ENCODE measurements at regions not wholly inside any gene's neighbourhood (a gene's known extent, or its start where the extent isn't known, plus 50 kb on each side); places are given as distances from the start of the nearest gene placed in this dataset.
"Not testable (repeated sequence)": the region's sequence is repeated elsewhere in the genome, so short reads cannot be mapped to it uniquely, and the experiment has no call there.

DNA sequence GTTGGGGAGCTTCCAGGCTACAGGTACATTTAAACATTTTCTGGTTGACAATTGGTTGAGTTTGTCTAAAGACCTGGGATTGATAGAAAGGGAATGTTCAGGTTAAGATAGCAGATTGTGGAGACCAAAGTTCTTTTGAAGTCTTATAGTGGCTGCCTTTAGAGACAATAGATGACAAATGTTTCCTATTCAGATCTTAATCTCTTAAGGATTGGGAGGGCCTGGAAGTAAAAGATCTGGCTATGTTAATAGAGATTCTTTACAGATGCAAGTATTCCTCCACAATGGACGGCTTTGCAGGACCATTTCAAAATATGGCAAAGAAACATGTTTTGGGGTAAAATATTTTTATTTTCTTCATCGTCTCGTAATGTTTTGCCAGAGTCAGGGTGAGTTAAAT lies 128.7 kb upstream of the TSC22D1 start:
- DNase-seq (ENCODE audit: low read depth) = not testable (repeated sequence)

DNA sequence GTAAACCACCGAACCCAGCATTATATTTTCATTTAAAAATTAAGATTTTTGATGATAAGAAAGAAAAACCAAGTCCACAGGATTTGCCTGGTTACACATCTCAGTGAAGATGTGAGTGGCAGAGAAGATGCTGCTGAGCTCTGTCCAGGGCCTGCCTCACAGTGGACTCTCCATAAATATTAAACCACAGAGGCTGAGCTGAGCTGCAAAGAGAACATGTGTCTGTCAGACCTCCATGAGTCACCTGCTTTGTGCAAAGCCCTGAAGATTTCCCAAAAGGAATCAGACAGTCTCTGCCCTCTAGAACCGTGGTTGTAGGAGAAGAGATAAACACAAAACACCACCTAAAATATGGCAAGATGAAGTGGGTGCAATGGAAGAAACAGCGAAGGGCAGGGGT lies 127.2 kb upstream of the TSC22D1 start:
- DNase-seq (ENCODE audit: low read depth) = peak; percentile 55

DNA sequence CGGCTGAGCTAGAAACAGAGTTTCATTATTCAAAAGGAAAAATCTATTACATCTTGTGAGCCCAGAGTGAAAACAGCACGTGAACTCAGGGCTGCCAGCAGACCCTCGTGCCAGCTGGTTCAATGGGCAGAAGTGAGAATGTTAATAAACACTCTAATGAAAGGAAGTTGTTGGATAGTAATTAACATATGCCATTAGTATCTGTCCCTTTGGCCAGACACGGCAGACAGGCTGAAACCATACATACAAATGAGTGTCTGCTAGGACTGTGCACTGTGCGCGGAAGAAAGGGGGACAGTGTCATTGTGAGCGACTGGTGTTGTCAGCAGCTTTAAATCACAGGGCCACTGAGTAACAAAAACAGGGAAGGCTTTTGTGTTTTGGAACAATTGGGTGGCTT lies 121.9 kb upstream of the TSC22D1 start:
- DNase-seq (ENCODE audit: low read depth) = no peak

DNA sequence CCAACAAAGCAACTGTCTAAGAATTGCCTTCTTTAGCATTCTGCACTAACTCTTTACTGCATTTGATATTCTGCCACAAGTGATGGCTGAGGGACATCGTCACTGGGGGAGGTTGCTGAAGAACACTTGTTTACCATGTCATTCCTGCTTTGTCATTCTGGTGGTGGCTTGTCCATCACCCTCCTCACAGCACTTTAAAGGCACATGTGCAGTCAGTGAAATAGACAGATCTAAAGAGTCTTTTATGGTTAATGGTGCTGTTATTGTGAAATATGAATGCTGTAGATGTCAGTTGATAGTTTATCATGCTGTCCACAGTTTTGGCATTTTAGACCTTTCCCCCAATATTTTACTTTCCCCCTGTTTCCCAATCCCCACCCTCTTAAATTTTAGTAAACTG lies 120.9 kb upstream of the TSC22D1 start:
- no peak for DNase-seq (ENCODE audit: low read depth)

DNA sequence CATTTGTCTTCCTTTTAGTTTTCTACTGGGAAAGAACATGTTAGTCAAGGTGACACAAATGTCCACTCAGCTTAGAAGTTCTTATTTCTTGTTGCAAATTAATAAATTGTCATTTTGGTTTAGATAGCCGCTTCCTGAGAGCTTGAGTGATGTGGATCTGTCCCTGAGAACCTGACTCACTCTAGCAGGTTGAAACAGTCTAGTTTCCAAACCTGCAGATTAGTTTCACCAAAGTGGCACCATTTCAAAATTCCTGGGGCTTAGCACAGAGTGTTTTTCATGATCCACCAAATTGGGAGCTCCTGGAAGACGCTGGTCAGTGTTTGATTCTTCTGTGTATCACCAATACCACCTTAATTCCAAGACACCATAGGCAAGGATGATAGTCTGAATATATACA lies 119.4 kb upstream of the TSC22D1 start:
- no peak for DNase-seq (ENCODE audit: low read depth)

DNA sequence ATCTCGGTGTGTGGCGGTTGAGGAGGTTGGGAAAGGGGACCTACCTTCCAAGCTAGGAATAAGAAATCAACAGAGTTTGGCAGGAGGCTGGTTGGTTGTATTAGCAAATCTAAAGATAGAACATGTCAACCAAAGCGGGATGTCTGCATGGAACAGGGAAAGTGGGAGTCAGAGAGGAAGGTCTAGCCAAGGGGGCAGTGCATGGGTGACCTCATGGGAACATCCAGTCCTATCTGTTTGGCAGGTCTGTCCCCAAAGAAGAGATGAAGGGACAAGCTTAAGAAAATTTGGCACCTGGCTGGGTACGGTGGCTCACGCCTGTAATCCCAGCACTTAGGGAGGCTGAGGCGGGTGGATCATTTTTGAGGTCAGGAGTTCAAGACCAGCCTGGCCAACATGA lies 118.7 kb upstream of the TSC22D1 start:
- DNase-seq (ENCODE audit: low read depth) = no peak

DNA sequence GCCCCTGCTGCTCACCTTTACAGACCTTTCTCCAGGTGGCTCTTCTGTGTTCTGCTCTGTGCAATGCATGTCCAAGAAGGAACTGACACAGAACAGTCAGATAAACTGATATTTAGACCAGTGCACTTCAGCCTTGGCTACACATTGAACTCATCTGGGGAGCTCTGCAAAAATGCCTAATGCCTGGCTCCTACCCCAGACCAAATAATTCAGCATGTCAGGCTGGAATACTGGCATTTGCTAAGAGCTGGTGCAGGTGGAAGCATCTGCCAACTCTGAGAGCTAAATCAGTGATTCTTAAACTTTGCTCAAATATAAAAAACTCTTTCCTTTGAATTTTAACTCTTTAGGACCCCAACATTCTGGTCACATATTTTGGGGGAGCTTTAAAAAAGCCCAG lies 118.2 kb upstream of the TSC22D1 start:
- no peak for DNase-seq (ENCODE audit: low read depth)

DNA sequence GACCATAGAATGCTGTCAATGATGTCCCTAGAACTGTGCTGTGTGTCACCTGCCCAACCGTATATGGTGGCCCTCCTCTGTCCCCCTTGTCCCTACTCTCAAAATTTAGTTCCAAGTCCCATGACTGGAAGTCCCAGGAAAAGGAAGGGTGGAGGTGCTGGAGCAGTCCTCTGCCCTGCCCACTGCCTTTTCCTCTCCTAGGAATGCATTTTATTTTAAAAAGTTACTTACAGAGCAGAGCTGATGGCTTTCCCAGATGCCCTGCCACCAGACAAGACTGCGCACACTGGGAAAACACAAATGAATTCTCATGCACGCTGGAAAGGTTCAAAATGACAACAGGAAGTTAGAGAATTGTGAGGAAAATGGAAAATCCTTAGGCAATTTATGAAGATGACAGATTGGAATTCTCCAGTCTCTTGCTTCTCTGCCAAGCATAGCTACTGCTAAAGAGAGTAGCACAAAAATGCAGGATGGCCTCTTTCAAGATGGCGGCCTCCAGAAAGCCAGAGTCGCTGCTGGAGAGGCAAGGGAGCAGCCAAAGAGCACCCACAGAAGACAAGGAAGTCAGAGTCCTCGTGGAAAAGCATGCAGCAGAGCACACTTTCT lies 117.1 kb upstream of the TSC22D1 start:
- DNase-seq (ENCODE audit: low read depth) = no peak

DNA sequence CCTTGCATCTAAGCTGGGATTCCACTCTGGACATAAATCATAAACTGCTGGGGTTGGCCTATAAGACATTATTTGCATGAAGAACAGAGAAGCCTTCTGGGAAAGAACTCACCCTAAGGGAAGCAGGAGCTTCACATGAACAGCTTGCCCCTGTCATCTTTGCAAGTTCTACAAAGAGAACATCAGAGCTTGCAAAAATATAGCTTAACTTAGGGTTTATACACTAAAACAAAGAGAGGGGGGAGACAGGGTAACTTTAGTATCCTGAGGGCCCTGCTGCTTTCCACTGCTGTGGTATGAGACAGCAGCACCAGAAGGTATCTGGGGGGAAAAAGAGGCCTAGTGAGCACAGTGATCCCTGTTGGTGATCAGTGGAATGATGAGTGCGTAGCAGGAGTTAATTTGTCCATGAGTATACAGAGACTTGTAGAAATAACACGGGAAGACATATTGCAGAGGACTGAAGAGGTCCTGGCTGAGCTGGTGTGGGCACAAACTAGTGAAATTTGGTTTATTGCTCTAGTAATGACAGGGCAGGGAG lies 116.1 kb upstream of the TSC22D1 start:
- DNase-seq (ENCODE audit: low read depth) = no peak

DNA sequence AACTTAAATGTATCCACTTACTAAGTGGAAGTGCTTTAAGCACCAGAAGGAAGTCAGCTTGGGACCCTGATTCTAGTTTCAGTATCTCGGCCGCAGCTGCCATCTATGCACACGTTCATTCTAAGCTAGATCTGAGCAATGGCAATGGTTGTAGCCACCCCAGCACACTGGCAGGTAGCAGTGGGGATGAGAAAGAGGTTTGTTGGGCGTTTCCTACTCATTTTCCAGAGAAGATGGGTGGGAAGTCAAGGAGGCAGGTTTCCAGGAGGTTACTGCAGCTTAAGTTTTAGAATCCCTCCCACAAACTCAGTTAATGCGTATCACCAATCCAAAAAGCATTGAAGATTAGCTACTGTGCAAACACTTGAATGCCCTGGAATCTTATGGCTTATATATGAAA lies 114.2 kb upstream of the TSC22D1 start:
- no peak for DNase-seq (ENCODE audit: low read depth)

DNA sequence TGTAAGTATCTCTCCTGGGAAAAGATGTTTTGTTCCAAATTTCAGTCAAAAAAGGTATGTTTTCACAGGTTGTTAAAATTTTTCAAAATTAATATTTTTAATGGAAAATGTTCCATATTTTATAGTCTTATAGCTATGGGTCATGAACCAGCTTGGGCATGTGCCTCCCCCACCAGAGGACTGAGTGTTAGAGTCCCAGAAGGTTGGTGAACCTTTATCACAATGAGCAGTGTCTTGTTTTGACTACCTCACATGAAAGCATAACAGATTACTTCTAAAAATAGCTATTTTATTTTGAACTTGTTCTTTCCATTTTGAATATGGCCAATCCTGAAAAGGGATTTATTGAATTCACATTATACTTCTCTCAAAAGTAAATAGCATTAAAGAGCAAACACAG lies 112.5 kb upstream of the TSC22D1 start:
- DNase-seq (ENCODE audit: low read depth) = no peak

DNA sequence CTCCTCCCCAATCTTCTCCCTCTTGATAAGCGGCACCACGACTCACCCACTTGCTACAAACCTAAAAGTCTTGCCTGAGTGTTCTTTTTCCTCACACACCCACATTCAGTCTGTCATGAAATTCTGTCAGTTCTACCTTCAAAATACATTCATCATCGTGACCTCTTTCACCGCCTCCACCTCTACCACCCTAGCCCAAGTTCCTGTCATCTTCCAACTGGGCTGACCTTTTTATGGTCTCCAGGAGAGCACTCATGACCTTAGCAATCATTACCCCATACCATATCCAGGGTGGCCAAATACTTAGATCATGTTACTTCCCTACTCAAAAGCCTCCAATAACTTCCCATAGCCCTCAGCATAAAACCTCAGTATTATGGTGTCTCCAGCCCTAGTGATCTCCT lies 110.4 kb upstream of the TSC22D1 start:
- no peak for DNase-seq (ENCODE audit: low read depth)

DNA sequence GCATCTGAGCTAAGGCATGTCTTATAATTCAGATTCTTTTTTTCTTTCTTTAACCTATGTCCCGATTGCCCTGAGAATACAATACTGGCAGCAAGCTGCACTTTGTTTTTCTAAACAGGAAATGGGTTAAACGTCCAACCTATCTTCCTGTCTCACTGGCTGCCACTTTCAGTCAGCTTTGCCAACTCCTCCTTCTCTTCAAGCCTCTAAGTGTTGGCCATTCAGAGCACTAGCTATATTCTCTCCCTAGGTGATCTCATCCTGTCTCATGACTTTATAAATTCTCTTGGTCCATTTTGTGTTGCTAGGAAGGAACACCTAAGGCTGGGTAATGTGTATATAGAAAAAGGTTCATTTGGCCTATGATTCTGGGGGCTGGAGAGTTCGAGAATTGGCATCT lies 109.5 kb upstream of the TSC22D1 start:
- no peak for DNase-seq (ENCODE audit: low read depth)

DNA sequence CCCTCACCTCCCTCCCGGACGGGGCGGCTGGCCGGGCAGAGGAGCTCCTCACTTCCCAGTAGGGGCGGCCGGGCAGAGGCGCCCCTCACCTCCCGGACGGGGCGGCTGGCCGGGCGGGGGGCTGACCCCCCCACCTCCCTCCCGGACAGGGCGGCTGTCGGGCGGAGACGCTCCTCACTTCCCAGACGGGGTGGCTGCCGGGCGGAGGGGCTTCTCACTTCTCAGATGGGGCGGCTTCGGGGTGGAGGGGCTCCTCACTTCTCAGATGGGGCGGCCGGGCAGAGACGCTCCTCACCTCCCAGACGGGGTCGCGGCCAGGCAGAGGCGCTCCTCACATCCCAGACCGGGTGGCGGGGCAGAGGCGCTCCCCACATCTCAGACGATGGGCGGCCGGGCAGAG lies 106.3 kb upstream of the TSC22D1 start:
- not testable (repeated sequence) for DNase-seq (ENCODE audit: low read depth)

DNA sequence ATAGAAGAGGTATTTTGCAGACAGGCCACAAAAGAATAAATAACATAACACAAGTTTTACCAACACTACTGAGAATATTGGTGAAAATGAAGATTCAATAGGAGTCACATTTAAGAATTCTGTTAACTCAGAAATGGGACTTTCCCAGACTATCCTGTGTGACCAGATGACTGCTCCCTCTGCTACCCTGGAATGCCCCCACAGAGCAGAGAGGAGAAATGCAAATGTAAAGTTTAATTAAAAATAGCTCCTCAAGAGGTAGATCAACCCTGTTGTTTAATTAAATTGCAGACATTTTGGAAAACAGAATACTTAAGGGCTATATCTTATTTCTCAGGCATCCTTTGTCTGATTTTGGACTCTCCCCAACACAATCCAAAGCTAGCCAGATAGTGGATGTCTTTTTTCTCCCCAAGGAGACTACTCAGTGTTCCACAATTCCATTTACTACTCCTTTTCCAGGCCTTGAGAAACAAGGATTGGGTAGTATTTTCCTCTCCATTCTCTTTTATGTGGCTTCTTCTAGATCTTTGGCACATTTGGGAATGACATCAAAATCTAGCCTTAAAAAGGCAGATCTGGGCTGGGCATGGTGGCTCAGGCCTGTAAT lies 104.7 kb upstream of the TSC22D1 start:
- no peak for DNase-seq (ENCODE audit: low read depth)

DNA sequence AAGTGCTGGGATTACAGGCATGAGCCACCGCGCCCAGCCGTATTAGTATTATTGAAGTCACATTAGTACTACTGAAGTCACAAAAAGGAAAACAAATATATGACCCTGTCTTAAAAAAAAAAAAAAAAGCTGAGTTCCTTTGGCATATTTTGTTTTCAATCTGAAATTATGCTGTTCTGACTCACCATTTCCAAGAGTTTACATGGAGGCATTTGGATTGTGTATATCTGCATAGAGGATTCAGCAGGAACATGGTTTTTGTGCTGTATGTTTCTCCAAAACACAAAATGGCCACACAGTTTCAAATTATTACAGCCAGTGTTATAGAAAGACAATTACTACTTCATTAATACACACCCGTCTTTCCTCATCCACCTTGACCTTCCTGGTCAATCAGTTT lies 103.5 kb upstream of the TSC22D1 start:
- no peak for DNase-seq (ENCODE audit: low read depth)

DNA sequence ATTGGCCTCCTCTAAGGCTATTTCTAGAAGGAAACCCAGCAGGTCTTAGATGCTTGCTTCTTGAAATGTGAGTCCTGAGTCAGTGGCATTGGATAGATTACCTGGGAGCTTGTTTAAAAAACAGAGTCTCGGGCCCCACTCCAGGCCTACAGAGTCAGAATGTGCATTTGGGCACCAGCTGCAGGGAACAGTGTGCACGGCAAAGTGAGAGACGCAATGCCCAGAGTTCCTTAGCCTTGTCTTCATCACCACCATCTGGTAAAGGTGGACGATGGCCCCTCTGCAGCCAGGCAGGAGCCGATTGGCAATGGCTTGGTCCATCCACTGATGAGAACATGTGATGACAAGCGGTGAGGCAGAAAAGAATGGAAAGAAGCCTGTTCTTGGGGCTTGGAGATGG lies 102.1 kb upstream of the TSC22D1 start:
- DNase-seq (ENCODE audit: low read depth) = no peak

DNA sequence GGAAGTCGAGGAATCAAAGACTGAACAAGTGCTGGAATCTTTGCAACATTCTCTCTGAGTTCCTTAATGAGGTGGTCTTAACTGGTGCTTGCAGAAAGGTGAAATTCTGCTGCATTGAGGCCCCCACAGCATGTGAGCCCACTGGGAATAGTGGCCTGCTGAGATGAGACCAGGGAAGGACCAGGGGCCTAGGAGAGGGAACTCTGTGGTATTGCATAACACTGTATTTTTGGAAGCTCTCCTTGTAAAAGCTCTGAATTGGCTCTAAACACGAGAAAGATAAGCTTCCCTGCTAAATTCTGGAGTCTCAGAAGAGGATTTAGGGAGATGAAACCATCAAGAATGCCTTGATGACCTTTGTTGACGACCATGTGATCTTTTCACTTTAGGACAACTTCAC lies 100.4 kb upstream of the TSC22D1 start:
- no peak for DNase-seq (ENCODE audit: low read depth)

DNA sequence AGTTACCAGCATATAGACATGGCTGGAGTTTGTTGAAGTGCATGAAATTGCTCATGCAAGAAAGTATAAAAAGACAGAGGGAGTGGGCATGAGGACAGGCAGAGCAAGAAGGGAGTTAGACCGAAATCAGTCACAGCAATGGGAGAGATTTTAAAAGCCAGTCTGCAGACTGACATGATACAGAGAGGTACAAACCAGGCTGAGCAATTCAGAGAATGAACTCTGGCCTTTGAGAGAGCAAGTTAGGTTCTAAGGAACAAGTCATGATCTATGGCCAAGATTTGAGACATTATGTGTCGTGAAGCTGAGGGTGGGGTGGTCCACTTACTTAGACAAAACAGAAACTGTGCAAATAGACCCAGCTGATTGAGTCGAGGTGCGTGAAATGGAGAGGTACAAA lies 93.4 kb upstream of the TSC22D1 start:
- DNase-seq (ENCODE audit: low read depth) = no peak

DNA sequence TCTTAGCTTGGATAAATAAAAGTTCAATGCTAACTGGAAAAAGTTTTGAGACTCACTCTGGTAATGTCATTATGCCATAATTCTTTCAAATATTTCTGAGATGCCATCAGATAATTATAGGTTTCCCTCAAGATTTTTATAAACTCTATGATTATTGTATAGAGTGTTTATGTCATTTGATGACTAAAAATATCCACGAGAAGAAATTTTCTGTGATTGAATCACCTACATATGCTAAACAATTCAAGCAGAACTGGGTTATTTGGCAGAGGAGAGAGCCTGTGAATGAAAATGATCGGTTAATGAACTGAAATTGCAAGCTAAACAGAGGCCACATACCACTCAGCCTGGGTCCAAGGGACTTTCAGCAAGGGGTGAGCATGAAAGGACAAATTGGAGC lies 92.6 kb upstream of the TSC22D1 start:
- DNase-seq (ENCODE audit: low read depth) = no peak

DNA sequence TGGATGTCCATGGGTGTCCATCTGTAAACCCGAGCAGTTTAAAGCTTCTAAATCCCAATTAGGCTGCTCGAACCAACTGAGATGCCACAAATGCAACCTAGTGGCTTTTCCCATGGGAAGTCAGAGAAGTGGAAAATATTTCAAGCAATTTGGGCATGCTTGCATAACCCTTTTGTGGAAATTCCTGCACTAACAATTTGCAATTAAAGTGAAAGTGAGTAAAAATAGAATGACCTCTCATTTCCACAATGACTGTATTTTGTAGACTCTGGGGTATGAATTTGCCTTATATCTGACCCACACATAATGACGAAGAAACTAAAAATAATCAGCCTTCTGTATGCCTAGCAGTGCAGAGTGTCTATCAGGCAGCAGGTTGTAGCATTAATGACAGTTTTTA lies 91.8 kb upstream of the TSC22D1 start:
- DNase-seq (ENCODE audit: low read depth) = peak; percentile 40

DNA sequence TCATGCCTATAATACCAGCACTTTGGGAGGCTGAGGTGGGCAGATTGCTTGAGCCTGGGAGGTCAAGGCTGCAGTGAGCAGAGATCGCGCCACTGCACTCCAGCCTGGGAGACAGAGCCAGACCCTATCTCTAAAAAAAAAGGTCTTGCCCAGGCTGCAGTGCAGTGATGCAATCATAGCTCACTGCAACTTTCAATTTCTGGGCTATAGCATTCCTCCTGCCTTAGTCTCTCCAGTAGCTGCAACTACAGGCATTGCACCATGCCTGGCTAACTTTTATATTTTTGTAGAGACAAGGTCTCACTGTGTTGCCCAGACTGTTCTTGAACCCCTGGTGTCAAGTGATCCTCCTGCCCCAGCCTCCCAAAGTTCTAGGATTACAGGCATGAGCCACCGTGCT lies 90.4 kb upstream of the TSC22D1 start:
- not testable (repeated sequence) for DNase-seq (ENCODE audit: low read depth)

DNA sequence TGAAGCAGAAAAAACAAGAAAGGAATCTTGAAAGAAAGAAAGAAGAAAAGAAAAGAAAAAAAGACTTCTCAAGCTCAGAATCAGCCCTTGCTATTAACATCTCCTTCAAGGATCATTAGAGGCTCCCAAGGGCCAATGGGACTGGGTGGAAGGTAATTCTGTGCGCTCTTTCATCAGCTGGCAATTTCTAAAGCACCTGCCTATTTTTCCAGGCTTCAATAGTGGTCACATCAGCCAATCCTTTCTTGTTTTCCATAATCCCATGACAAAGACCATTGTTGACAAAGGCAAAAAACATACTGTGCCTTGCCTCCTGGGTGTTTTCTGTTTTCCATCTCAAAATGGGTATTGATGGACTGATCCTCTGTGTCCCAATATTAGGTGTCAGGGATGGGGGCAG lies 88.2 kb upstream of the TSC22D1 start:
- no peak for DNase-seq (ENCODE audit: low read depth)

DNA sequence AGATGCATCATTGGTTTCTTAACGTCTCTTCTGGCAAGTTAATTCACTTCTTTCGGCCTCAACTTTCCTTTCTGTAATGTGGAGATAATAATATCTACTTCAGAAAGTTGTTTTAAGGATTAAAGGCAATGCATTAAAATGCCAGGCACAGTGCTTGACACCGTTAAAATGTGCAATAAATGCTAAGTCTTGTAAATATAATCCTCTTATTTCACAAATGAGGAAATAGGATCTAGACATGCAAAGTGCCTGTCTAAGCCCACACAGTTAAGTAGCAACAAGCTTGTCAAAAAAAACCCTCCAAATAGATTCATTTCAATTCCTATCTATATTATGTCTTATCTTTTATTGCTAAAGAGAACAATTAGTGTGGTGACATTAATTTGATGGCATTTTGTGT lies 86.4 kb upstream of the TSC22D1 start:
- DNase-seq (ENCODE audit: low read depth) = no peak

Measured in GM04504 (cell line).